Panc1 (cell line): ENCODE measurements at regions not wholly inside any gene's neighbourhood (a gene's known extent, or its start where the extent isn't known, plus 50 kb on each side); places are given as distances from the start of the nearest gene placed in this dataset.

Source experiments
- CTCF ChIP-seq: fragments of 450-650 bp; IDR thresholded peaks from 2 replicates; pipeline ENCODE4 v1.5.1; 2017; ENCODE audit warnings: mild to moderate bottlenecking
- POLR2AphosphoS5 ChIP-seq: IDR thresholded peaks from 2 replicates; pipeline ENCODE4 v1.6.1; 2012; ENCODE audit warnings: mild to moderate bottlenecking, low read depth, low read length, moderate library complexity
- REST ChIP-seq, 2 experiments: IDR thresholded peaks; 2 replicates each; pipeline ENCODE4 v1.6.1; 2011 to 2012; ENCODE audit warnings: low read depth in 2 of 2, control low read depth in 1 of 2, low read length in 1 of 2, mild to moderate bottlenecking in 1 of 2, moderate library complexity in 1 of 2; ENCODE audit not compliant: insufficient read depth in 1 of 2
- TCF7L2 ChIP-seq: IDR thresholded peaks from 2 replicates; pipeline ENCODE4 v1.6.1; 2011; ENCODE audit warnings: mild to moderate bottlenecking, low read depth, low read length, inconsistent platforms

GRCh38 chr7:53398566-53398965 lies 363.1 kb downstream of the POM121L12 start:
- TF ChIP-seq CTCF (no peak), TCF7L2 (no peak), POLR2AphosphoS5 (no peak), REST (IDR thresholded peaks at IDR 0.05; ENCODE audit: insufficient read depth in 1 of 2, low read depth in 2 of 2, low read length in 1 of 2) (no peak)
